IgD-negative memory B cell (primary cell): ENCODE measurements at regions not wholly inside any gene's neighbourhood (a gene's known extent, or its start where the extent isn't known, plus 50 kb on each side); places are given as distances from the start of the nearest gene placed in this dataset.

ENCODE experiments used
- H3K27ac Mint-ChIP-seq, 3 donors: one replicate each; pipeline ENCODE4 v1.8.0; 2020 to 2022; ENCODE audit warnings: mild to moderate bottlenecking in 3 of 3, mixed read lengths in 3 of 3, moderate library complexity in 1 of 3
- H3K27me3 Mint-ChIP-seq: one replicate; pipeline ENCODE4 v1.8.0; 2021; ENCODE audit warnings: mixed read lengths
- H3K36me3 Mint-ChIP-seq: one replicate; pipeline ENCODE4 v1.8.0; 2020; ENCODE audit warnings: mild to moderate bottlenecking, mixed read lengths
- H3K4me1 Mint-ChIP-seq, 3 donors: one replicate each; pipeline ENCODE4 v1.8.0; 2020 to 2022; ENCODE audit warnings: mixed read lengths in 3 of 3, mild to moderate bottlenecking in 1 of 3
- H3K4me3 Mint-ChIP-seq, 4 donors: one replicate each; pipeline ENCODE4 v1.8.0; 2020 to 2022; ENCODE audit warnings: mild to moderate bottlenecking in 4 of 4, mixed read lengths in 4 of 4, moderate library complexity in 3 of 4
- H3K9me3 Mint-ChIP-seq, 3 donors: one replicate each; pipeline ENCODE4 v1.8.0; 2020 to 2021; ENCODE audit warnings: mixed read lengths in 3 of 3, mild to moderate bottlenecking in 1 of 3

GRCh38 chr4:22052076-22052475 lies 103.5 kb upstream of the KCNIP4 start:
- Mint-ChIP-seq H3K36me3 (no peaks in the 10 kb centered on the region), H3K27me3 (no peaks in the 10 kb centered on the region), H3K4me1 (no peaks in the 10 kb centered on the region), H3K4me3 (no peak overlapping the region), H3K27ac (no peak overlapping the region), H3K9me3 (peaks cover 4 to 23% (median 5%) of the 10 kb centered on the region in 3 donors)

- H3K4me1 Mint-ChIP-seq = no peaks in the 10 kb centered on the region
- H3K9me3 Mint-ChIP-seq = peaks cover 2 to 24% (median 4%) of the 10 kb centered on the region in 3 donors
- no peak overlapping the region for H3K4me3 Mint-ChIP-seq
- no peaks in the 10 kb centered on the region for H3K36me3 Mint-ChIP-seq
- H3K27ac Mint-ChIP-seq = no peak overlapping the region
- H3K27me3 Mint-ChIP-seq = no peaks in the 10 kb centered on the region
Observed at GRCh38 chr4:22048323-22048722, 99.8 kb upstream of the KCNIP4 start.

- no peak overlapping the region for H3K27ac Mint-ChIP-seq
Observed at GRCh38 chr4:22047793-22048192, 99.2 kb upstream of the KCNIP4 start.

GRCh38 chr4:22045051-22045630 lies 96.6 kb upstream of the KCNIP4 start:
- Mint-ChIP-seq H3K4me3 (no peak overlapping the region), H3K9me3 (peaks cover 2 to 27% (median 7%) of the 10 kb centered on the region in 3 donors), H3K27ac (peak overlapping the region in 1 of 3 donors; percentile 82), H3K27me3 (no peaks in the 10 kb centered on the region), H3K36me3 (no peaks in the 10 kb centered on the region), H3K4me1 (no peaks in the 10 kb centered on the region)

More at GRCh38 chr4:22047793-22048192, 99.2 kb upstream of the KCNIP4 start:
- peaks cover 2 to 26% (median 4%) of the 10 kb centered on the region in 3 donors for H3K9me3 Mint-ChIP-seq
- no peaks in the 10 kb centered on the region for H3K4me1 Mint-ChIP-seq
- no peaks in the 10 kb centered on the region for H3K27me3 Mint-ChIP-seq
- no peaks in the 10 kb centered on the region for H3K36me3 Mint-ChIP-seq
- no peak overlapping the region for H3K4me3 Mint-ChIP-seq

GRCh38 chr4:22031423-22031822 lies 82.9 kb upstream of the KCNIP4 start:
- Mint-ChIP-seq H3K27me3 (no peaks in the 10 kb centered on the region), H3K36me3 (peaks cover 2% of the 10 kb centered on the region), H3K4me1 (no peaks in the 10 kb centered on the region), H3K27ac (no peak overlapping the region), H3K4me3 (no peak overlapping the region), H3K9me3 (peaks cover 7 to 17% (median 7%) of the 10 kb centered on the region in 3 donors)

- H3K36me3 Mint-ChIP-seq = peaks cover 2% of the 10 kb centered on the region
- H3K27me3 Mint-ChIP-seq = no peaks in the 10 kb centered on the region
- no peaks in the 10 kb centered on the region for H3K4me1 Mint-ChIP-seq
- H3K9me3 Mint-ChIP-seq = peaks cover 7 to 17% (median 7%) of the 10 kb centered on the region in 3 donors
- H3K4me3 Mint-ChIP-seq = no peak overlapping the region
- H3K27ac Mint-ChIP-seq = no peak overlapping the region
Observed at GRCh38 chr4:22030881-22031280, 82.3 kb upstream of the KCNIP4 start.

GRCh38 chr4:22030307-22030706 lies 81.7 kb upstream of the KCNIP4 start:
- no peak overlapping the region for H3K4me3 Mint-ChIP-seq
- peaks cover 2% of the 10 kb centered on the region for H3K36me3 Mint-ChIP-seq
- H3K27ac Mint-ChIP-seq = no peak overlapping the region
- H3K27me3 Mint-ChIP-seq = no peaks in the 10 kb centered on the region
- H3K9me3 Mint-ChIP-seq = peaks cover 6 to 17% (median 7%) of the 10 kb centered on the region in 3 donors
- H3K4me1 Mint-ChIP-seq = no peaks in the 10 kb centered on the region

- H3K27ac Mint-ChIP-seq = no peak overlapping the region
- no peaks in the 10 kb centered on the region for H3K4me1 Mint-ChIP-seq
- peaks cover 5 to 17% (median 7%) of the 10 kb centered on the region in 3 donors for H3K9me3 Mint-ChIP-seq
- H3K36me3 Mint-ChIP-seq = peaks cover 2% of the 10 kb centered on the region
- H3K4me3 Mint-ChIP-seq = no peak overlapping the region
- H3K27me3 Mint-ChIP-seq = no peaks in the 10 kb centered on the region
Observed at GRCh38 chr4:22029803-22030202, 81.2 kb upstream of the KCNIP4 start.

- Mint-ChIP-seq H3K4me3 (no peak overlapping the region), H3K9me3 (peaks cover 0 to 5% (median 4%) of the 10 kb centered on the region in 3 donors), H3K27ac (no peak overlapping the region), H3K27me3 (no peaks in the 10 kb centered on the region), H3K4me1 (no peaks in the 10 kb centered on the region), H3K36me3 (no peaks in the 10 kb centered on the region)
Observed at GRCh38 chr4:22021106-22021505, 72.5 kb upstream of the KCNIP4 start.

- peaks cover 0 to 5% (median 4%) of the 10 kb centered on the region in 3 donors for H3K9me3 Mint-ChIP-seq
- no peaks in the 10 kb centered on the region for H3K4me1 Mint-ChIP-seq
- no peak overlapping the region for H3K4me3 Mint-ChIP-seq
- no peaks in the 10 kb centered on the region for H3K27me3 Mint-ChIP-seq
- no peak overlapping the region for H3K27ac Mint-ChIP-seq
- H3K36me3 Mint-ChIP-seq = no peaks in the 10 kb centered on the region
Observed at GRCh38 chr4:22020129-22020528, 71.6 kb upstream of the KCNIP4 start.

GRCh38 chr4:22019676-22020075 lies 71.1 kb upstream of the KCNIP4 start:
- no peak overlapping the region for H3K27ac Mint-ChIP-seq
- no peaks in the 10 kb centered on the region for H3K36me3 Mint-ChIP-seq
- no peaks in the 10 kb centered on the region for H3K4me1 Mint-ChIP-seq
- H3K4me3 Mint-ChIP-seq = no peak overlapping the region
- H3K27me3 Mint-ChIP-seq = no peaks in the 10 kb centered on the region
- H3K9me3 Mint-ChIP-seq = peaks cover 0 to 6% (median 4%) of the 10 kb centered on the region in 3 donors

- Mint-ChIP-seq H3K9me3 (peaks cover 2 to 7% (median 4%) of the 10 kb centered on the region in 3 donors), H3K4me1 (no peaks in the 10 kb centered on the region), H3K36me3 (no peaks in the 10 kb centered on the region), H3K4me3 (no peak overlapping the region), H3K27ac (no peak overlapping the region), H3K27me3 (no peaks in the 10 kb centered on the region)
Observed at GRCh38 chr4:22014222-22014741, 65.7 kb upstream of the KCNIP4 start.

- H3K9me3 Mint-ChIP-seq = peaks cover 4 to 26% (median 7%) of the 10 kb centered on the region in 3 donors
- no peaks in the 10 kb centered on the region for H3K36me3 Mint-ChIP-seq
- no peak overlapping the region for H3K4me3 Mint-ChIP-seq
- no peaks in the 10 kb centered on the region for H3K4me1 Mint-ChIP-seq
- no peaks in the 10 kb centered on the region for H3K27me3 Mint-ChIP-seq
- no peak overlapping the region for H3K27ac Mint-ChIP-seq
Observed at GRCh38 chr4:22003878-22004277, 55.3 kb upstream of the KCNIP4 start.
